ENCODE measurements at regions not wholly inside any gene's neighbourhood (a gene's known extent, or its start where the extent isn't known, plus 50 kb on each side); places are given as distances from the start of the nearest gene placed in this dataset.

- DNase-seq = no peak
Observed at GRCh38 chr17:12388226-12388625, 277.5 kb upstream of the MYOCD start.

DNA sequence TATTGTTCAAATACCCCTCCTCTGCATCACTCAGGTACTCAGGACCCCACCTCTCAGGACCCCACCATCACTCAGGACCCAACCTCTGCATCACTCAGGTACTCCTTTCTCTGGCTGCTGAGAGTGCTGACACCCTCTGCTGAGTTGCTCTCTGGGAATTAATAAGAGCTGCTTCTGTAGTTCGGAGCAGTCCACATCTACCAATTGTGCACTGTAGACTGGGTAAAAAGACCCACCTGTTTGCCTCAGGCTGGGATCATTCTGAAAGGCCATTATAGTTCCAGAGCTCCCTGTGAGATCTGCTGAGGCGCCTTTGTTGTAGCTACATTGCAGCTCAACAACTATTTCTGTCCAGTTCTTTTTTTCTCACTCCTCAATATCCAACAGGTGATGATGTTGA is 276.3 kb upstream of the MYOCD start:
- no peak for DNase-seq

- DNase-seq = no peak
Observed at GRCh38 chr17:12390631-12391030, 275.1 kb upstream of the MYOCD start.

DNA sequence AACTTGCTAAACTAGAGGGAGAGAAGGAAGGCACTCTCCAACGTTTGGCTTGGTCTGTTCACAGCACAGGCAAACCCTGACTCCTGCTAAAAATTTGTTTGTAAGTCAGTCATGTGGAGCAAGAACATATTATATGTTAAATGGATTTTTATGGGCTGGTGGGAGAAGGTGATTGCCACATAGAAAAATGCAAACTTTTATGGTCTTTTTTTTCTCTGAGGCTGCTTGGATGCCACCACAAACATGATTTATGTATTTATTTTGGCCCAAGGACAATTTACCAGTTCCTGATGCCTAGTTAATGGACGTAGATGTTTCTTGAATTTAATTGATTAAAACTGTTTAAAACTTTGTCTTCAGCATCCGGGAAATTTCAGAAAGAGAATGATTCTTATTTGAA is 274.2 kb upstream of the MYOCD start:
- DNase-seq = no peak

GRCh38 chr17:12395733-12396354 is 269.8 kb upstream of the MYOCD start:
- no peak for DNase-seq

GRCh38 chr17:12398441-12399051 is 267.1 kb upstream of the MYOCD start:
- no peak for DNase-seq

GRCh38 chr17:12402963-12403622 is 262.6 kb upstream of the MYOCD start:
- DNase-seq = no peak

DNA sequence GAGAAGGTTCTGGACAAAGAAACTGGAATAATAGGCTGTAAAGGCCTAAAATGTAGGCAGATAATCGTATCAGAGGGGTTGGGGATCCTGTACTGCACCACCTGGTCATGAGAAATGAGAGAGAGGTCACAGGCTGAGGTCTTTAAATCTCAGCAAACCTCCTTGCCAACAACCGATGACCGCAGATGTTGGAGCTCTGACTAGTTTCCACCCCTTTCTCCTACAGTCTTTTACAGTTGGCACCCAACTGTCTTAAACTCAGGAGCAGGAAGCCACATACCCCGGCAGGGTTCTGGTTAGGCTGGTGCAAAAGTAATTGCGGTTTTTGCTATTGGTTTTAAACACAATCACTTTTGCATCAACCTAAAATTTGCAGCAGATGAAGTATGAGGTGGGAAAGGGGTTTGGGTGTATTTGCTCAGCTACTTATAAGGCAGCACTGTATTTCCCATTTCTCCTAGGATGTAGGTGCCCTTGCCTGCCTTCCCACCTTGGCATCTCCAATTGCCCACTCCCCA is 261.8 kb upstream of the MYOCD start:
- DNase-seq = no peak

DNA sequence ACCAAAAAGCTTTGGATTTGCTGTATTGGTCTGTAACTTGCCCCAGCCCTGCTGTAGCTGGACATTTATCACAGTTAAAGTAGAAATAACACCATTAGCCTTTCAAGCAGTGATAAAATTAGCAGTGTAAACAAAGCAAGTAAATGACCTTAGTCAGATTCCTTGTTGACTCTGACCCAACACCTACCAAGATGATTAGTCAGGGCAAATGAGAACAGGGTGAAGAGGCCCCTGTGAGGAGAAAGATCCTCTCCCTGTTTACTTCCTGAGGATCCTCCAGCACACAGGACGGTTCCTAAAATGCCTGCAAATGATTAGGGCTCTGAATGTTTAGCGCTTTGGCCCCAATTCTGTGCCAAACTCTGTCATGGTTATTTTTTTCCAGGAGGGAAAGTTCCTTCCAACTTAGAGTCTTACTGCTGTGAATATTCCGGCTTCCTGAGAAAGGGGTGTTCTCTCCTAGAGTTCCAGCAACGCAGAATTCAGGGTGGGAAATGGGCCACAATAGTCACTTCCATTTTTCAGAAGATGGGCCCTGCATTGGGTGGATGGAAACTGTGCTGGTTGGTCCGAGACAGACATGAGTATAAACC is 259.0 kb upstream of the MYOCD start:
- no peak for DNase-seq

GRCh38 chr17:12407495-12408252 is 258.0 kb upstream of the MYOCD start:
- no peak for DNase-seq

GRCh38 chr17:12409082-12409481 is 256.6 kb upstream of the MYOCD start:
- no peak for DNase-seq

- no peak for DNase-seq
Observed at GRCh38 chr17:12410717-12411116, 255.0 kb upstream of the MYOCD start.

DNA sequence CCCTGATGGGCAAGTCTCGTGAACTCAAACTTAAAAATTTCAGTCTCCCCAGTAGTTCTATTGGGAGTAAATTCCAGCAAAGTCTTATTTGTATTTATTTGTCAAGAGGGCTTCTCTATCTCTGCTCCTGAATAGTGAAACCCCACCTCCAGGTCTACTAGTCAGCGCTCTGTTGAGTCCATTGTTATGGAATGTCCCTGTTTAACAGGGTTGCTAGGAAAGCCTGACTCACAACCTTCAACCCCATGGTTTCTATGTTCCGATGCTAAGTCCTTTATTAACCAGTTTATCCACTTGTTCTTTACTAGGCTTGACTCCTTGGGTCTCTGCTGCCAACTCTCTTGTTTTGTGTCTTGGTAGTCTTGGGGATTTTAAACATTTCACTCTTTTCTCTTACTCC is 250.7 kb upstream of the MYOCD start:
- DNase-seq = no peak

GRCh38 chr17:12421077-12421476 is 244.6 kb upstream of the MYOCD start:
- DNase-seq = no peak

GRCh38 chr17:12421646-12422306 is 243.9 kb upstream of the MYOCD start:
- no peak for DNase-seq

GRCh38 chr17:12422651-12423050 is 243.0 kb upstream of the MYOCD start:
- no peak for DNase-seq

DNA sequence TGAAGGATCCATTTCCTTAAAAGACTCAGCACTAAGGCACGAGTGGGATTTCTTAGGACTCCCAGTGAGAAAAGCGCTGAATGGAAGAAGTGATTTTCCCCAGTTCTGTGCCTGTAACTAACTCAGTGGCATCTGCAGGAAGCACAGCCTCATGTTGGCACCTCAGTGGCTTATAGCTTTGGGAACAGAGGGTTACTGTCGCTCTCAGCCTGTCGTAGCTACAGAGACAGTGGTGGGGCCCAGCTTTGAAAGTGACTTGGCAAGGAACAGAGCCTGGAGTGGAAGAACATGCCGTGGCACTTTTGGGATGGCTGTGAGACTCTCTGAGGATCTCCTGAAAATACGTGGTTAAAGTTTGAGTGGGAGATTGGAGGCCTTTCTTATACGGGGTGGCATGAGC is 242.4 kb upstream of the MYOCD start:
- no peak for DNase-seq

DNA sequence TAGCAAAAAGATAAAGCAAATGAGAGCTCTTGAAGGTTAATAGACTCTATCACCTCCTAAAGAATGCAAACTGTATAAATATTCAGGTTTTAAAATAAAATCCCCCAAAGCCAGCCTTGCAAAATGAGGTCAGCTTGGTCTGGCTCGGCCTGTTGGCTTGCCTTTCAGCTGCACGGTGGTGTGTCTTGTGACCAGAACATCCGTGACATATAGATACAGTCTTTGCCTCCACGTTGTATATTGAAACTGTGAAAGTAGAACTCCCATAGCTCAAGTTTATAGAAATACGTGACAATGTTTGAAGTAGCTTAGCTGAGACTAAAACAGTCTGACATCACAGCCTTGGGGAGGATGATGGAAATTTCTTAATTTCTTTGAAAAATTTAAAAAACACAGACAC is 236.6 kb upstream of the MYOCD start:
- no peak for DNase-seq

DNA sequence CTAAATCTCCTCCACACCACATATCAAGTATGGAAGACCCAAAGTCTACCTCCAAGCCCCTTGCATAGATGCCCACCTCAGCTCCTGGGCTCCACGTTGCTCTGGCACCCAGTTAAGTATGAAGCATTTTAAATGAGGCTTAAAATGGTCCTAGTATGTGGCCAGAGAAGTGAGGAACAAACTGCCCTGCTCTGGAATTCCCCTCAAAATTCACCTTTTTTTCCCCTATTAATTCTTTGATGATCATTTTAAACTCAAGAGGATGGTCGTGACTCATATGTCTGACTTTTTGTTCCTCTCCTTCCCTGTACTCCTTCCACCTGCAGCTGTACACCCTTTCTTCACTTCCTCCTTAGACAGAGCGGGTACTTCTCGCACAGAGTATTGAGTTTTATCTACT is 234.5 kb upstream of the MYOCD start:
- no peak for DNase-seq

DNA sequence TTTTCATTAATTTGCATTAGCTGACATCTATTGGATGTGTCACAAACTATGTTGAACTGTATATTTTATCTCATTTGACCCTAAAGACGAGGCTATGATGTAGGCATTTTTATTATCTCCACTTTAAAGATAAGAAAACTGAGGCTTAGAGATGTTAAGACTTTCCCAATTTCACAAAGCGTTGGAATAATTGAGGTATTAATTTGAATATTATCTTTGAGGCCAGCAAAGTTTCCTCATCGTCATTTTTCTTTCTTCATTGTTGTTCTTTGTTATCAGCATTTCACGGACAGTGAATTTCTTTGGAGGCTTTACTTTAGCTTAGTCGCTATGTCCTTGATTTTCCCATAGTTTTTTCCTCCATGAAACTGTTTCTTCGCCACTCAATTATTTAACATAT is 227.5 kb upstream of the MYOCD start:
- DNase-seq = no peak

DNA sequence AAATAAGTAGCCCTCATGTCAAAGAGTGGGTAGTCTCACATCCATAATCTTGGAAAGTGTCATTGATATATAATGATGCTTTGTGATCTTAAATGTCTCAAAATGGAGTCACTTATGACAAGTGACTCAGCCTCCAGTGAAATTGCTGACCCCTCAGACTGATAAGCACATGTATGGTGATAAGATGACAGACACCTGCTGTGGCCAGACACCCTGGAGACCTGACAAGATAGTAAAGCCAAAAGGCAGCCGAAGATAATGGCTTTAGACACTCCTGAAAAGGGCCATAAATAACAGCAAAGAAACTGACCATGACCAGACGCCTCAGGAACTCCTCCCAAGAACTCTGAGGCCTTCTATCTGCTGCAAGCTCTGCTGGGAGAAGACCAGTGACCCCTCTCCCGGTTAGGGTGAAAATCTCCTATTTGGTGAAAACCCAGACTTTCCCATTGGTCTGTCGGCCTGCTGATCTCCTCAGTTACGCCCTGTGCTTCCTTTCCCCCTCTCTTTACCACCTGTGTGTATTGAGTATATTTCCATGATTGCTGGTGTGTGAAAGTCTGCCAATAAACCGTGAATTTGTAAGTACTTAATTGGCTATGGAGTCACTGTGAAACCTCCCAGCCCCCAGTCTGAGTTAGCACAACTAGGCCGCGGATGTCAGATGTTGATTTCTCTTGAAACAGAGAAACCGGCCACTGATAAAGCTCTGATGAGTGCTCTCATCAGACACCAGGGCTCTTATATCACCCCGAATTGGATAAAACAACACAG is 226.7 kb upstream of the MYOCD start:
- DNase-seq = no peak

DNA sequence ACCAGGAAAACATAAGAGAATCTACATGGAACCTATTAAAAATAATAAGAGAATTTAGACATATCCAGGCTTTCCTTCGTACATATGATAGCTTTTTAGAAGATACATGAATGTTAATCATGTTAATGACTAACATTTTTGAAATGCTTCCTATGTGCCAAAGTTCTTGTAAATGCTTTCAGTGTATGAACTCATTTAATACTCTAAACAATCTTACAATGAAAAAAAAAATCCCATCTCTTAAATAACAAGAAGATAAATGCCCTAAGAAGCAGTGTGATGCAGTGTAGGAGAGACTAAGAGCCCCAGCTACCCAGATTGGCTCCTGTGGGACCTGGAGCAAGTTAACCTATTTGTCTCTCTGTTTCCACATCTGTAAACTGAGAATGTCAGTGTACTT is 220.4 kb upstream of the MYOCD start:
- no peak for DNase-seq
